GM19395 (cell line): ENCODE measurements at regions not wholly inside any gene's neighbourhood (a gene's known extent, or its start where the extent isn't known, plus 50 kb on each side); places are given as distances from the start of the nearest gene placed in this dataset.

Source experiments
- ATAC-seq: cut with Tn5 transposase; IDR thresholded peaks from one replicate; pipeline ENCODE4 v1.9.1; 2021; ENCODE audit warnings: mild to moderate bottlenecking, moderate library complexity; ENCODE audit not compliant: unreplicated experiment

DNA sequence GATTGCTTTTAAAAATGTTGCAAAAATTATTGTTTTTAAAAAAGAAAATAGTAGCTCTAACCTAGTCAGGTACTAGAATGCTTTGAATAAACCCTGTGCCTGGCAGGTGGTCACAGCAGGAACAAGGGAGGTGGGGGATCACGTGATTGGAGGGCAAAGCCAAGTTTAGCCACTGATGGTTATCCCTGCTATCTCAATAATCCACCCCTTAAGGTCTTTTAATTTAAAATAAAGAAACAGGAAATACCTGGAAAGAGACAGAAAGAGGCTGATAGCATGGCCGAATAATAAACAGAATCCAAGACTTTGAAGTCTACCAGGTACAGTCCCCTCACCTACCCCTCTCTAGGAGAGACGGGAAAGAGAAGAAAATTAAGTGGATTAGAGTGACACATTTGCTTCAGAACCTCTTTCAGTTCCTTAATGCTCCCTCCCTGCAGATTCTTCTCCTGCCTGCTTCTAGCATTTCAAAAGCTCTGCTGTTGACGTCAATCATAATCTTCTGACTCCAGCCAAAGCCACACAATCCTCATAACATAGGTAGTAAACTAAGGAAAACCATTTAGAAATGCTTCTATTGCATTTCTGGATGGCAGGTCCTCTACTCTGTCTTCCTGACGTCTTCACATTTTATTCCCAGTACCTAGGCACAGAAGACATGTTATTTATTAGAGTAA is 303.4 kb upstream of the MME start:
- no peak for ATAC-seq

- no peak for ATAC-seq
Observed at GRCh38 chr3:154775821-154776548, 304.1 kb upstream of the MME start.

- ATAC-seq: no peak
Observed at GRCh38 chr3:154766765-154767503, 313.2 kb upstream of the MME start.

DNA sequence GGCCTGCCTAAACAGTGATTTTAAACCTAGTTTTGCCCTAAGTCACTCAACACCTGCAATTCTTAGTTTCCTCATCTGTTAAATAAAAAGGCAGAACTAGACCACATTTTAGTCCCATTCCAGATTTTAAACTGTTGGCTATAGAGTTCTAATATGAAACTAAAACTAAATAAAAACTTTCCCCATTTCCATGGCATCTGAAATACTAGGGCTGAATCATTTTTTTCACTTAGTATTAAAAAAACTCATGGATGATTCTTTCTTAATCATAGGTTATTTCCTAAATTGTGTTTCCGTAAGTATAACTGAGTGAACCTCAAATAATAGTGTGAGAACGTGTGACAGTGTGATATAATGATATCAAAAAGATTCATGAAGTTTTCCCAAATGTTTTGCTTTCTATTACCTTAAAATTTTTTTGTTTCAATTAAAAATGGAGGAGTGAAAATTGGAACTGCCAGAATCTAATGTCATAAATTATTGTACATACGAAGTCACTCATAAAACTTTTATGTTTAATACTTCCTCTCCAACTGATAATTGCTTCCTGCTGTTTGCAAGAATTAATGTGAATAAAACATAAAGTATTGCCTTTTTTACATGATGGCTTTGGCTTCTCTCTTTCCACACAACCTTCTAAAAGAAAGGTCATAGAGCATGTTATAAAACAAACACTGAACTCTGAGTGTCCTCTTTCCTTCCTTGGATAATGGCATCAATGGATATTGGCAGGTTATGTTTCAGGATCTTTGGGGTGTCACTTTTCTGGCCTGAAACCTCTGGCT is 315.1 kb upstream of the MME start:
- ATAC-seq: no peak

DNA sequence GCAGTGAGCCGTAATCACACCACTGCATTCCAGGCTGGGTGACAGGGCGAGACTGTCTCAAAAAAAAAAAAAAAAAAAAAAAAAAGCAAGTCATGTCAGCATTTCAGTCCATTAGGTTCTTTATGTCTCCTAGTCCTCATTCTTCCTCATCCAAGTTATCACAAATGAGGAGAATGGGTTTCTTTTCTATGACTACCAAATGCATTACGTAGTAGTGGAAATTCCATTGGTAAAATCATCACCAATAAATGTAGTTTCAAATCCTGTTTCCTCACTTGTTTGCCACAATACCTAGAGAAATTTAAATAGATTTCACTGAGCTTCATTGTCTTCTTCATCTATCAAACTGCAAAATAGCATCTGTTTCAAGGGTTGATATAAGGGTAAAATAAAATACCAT is 317.6 kb upstream of the MME start:
- ATAC-seq: no peak

GRCh38 chr3:154759966-154760365 is 320.2 kb upstream of the MME start:
- ATAC-seq: no peak

DNA sequence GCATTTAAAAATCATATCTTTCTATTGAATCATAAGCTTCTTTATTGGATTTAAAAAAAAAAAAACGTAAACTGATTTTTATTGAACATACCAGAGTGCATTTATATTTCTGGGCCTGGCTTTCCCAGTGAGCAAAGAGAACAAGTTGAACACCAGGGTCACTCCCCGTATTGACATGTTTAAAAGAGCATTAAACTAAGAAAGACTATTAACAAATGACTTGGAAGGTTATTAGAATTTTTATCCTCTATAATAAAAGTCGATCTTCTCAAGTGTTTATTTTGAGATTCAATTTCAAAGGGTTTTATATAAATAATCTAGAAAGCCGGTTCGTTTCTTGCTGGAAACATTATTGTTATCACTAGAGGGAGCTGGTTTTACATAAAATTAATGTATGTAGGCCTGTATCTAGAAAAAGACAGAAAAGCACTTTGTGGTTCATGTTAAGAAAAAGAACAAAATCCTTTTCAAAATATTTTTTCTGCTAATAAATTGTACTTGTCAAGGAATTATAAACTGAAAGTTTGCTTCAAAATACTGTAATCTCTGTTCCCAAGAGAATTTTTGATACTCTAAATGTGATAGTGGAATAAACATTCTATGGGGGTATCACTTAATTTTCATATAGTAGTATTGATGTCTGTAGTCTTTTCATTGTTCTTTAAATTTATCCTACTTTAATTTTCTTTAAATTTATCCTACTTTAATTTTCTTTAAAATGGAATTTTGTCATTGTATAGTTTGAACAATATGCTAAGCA is 321.8 kb upstream of the MME start:
- ATAC-seq: no peak

- ATAC-seq: no peak
Observed at GRCh38 chr3:154753101-154753500, 323.1 kb upstream of the GPR149 start.

DNA sequence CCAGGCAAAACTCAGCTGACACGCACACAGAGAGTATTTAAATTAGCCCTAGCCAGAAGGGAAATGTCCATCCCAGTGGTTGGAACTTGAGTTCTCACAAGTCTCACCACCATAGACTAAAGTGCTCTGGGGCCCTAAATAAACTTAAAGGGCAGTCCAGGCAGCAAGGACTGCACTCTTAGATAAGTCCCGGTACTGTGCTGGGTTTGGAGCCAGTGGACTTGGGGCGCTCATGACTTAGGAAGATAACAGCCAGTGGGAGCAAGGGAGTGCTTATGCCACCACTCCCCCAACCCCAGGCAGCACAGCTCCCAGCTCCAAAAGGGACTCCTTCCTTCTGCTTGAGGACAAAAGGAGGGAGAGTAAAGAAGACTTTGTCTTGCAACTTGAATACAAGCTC is 319.5 kb upstream of the GPR149 start:
- no peak for ATAC-seq

- ATAC-seq: no peak
Observed at GRCh38 chr3:154745929-154746328, 315.9 kb upstream of the GPR149 start.

- ATAC-seq: no peak
Observed at GRCh38 chr3:154745122-154745521, 315.1 kb upstream of the GPR149 start.

DNA sequence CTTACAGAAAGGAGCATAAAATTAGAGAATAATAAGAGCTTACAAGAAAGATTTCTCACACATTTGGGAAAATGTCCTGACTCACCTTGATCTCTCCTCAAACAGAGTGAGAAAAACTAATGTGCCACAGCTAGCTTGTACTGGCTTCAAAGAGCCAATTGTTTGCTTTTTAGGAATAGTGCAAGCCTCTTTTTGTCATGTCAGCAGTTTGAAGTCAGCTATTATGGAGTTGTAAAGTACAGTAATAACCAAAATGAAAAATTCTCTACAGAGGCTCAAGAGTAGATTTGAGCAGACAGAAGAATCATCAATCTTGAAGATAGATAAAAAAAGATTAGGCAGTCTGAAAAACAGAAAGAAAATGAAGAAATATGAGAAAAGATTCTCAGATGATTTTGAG is 313.4 kb upstream of the GPR149 start:
- no peak for ATAC-seq

GRCh38 chr3:154734468-154734867 is 304.5 kb upstream of the GPR149 start:
- no peak for ATAC-seq

DNA sequence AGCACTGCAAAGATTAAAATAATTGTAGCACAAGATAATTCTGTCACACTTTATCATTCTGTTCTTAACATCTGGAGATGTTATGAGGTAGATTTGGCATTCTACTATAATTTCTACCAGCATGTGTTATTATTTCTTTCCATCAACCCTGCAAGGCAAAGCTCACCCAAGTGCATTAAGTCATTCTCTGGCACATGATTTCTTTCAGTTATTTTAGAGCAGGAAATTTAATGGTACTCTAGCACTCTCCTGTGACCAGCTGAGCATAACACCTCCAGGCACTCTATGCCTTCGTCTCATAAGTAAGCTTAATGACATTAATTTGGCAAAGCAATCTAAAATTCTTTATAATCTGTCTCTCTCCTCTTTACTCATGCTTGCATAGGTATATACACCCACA is 300.2 kb upstream of the GPR149 start:
- no peak for ATAC-seq

GRCh38 chr3:154729741-154730140 is 299.8 kb upstream of the GPR149 start:
- no peak for ATAC-seq

DNA sequence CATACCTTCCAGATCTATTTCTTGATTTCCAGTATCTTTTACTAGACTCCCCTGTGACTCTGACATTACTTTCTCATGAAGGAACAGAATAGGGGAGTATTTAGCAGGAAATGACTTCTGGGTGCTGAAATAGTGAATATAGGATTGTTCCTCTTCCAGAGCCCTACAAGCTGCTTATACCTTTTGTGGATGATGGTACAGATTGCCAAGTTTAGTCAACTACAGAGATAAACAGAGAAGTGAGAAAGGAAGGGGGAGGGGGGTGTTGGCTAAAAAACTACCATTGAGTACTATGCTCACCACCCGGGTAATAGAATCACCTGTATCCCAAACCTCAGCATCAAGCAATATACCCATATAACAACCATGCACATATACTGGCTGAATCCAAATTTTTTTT is 298.3 kb upstream of the GPR149 start:
- ATAC-seq: no peak

GRCh38 chr3:154720921-154721320 is 290.9 kb upstream of the GPR149 start:
- ATAC-seq: no peak

GRCh38 chr3:154718053-154718452 is 288.1 kb upstream of the GPR149 start:
- ATAC-seq: no peak

DNA sequence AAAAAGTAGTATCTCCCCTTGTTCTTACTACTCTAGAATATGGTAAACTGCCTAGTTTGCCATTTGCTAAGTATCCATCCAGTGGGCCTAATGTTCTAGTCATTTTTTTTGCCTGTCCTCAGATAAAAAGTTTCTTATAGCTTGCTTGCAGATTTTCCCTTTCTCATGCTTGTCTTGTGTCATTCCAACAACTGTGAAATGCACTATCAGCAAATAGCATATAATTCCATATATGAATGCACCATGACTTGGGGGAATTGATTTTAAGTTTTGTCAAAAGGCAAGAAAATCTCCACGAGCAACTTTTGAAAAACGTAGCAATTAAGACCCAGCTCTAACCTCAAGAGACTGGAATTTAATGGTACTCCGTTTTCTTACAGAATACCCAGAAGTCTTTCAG is 286.2 kb upstream of the GPR149 start:
- no peak for ATAC-seq

GRCh38 chr3:154708554-154708953 is 278.6 kb upstream of the GPR149 start:
- no peak for ATAC-seq

- ATAC-seq: no peak
Observed at GRCh38 chr3:154701055-154701454, 271.1 kb upstream of the GPR149 start.
